ENCODE measurements at regions not wholly inside any gene's neighbourhood (a gene's known extent, or its start where the extent isn't known, plus 50 kb on each side); places are given as distances from the start of the nearest gene placed in this dataset.
"Not testable (repeated sequence)": the region's sequence is repeated elsewhere in the genome, so short reads cannot be mapped to it uniquely, and the experiment has no call there.

DNA sequence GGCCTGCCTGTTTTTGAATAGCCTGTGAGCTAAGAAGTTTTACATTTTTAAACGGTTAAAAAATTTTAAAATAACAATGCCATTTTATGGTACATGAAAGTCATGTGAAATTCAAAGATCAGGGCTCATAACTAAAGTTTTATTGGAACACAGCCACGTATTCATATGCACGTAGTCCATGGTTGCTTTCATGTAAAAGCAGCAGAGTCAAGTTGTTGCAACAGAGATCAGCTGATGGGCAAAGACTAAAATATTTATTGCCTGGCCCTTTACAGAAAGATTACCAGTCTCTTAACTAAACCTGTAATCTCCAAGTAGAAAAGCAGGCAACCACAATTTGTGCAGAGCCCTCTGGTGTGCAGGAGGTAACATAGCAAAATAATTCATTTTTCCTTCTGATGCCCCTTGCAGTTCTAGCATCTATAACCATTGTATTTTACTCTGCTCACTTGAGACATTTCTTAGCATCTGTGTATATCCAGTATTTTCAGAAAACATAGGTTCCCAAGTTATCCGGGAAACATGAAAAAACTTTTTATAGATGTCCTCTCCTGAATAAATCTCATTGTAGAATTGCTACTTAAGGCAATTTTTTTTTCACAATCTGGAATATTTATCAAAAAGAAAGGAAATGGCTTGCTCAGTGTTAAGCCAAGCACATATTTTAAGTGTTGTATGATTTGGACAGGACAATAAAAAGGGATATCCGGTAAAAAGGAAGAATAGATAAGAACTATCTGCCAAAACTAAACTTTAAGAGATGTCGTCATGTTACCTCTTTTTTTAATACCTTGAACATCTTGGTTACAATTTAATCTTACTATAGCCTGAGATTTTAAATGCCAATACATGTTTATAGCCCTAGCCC is 430.8 kb downstream of the PLPP3 start:
- no peak for DNase-seq (ENCODE audit: low read depth)

DNA sequence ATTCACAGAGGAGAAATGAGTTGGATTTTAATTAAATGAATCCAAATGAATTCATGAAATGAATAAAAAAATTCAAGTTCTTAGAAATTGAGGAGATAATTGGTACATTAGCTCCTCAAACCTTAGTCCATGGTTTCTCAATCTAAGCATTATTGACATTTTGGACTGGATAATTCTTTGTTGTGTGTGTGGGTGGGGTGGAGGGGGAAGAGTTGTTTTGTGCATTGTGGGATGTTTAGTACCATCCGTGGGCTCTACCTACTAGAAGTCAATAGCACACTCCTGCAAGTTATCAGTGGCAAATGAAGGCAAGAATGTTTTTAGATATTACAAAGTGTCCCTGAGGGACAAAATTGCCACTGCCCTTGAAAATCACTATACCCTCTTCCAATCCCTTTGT is 431.9 kb downstream of the PLPP3 start:
- no peak for DNase-seq (ENCODE audit: low read depth)

DNA sequence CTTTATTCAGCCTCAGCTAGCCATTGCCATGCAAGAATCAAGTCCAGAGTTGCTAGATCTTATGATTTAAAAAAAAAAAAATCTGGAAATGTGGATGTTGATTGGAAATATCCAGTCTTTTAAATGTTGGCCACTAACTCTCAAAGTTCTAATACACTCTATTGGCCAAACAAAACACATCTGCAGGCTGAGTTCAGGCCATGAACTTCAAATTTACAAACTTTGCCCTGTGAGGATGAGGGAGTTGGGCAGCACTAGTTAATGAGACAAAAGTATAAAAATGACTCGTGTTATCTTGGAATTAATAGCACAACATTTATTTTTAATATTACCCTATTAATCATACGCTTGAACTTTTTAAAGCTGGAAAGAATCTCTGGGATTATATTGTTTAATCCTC is 432.3 kb downstream of the PLPP3 start:
- no peak for DNase-seq (ENCODE audit: low read depth)

DNA sequence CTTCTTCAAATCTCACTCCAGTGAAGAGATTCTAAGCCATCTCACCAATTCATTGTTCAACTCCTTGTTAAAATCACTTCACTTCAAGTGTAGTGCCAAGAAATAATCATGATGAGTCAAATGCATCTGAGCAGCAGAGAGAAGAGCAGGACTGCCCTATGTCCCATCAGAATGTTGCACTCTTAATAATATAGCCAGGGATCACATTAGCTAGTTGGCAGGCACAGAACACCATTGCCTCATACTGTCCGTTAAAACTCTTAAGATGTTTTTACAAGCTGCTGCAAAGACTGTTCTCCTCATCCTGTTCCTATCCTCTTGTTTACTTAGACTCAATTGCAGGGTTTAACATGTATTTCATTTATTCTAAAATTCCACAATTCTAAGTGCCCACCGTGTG is 432.9 kb downstream of the PLPP3 start:
- no peak for DNase-seq (ENCODE audit: low read depth)

DNA sequence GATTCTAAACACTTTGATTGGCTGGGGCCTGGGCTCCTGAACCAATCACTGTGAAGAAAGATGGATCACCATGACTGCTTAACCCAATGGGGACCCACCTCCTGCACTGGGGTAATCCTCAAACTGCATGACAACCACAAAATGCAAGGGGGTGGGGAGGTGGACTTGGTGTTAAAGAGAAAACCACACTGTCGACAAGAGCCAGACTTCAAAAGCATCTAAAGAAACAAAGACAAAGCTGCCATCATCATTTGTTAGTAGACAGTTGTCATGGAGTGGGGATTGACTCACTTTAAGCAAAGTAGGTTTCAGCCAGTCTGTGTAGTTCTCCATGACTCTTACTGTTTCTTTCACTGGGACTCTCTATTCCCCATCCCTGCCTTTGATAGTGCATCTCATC is 433.8 kb downstream of the PLPP3 start:
- DNase-seq (ENCODE audit: low read depth) = no peak

DNA sequence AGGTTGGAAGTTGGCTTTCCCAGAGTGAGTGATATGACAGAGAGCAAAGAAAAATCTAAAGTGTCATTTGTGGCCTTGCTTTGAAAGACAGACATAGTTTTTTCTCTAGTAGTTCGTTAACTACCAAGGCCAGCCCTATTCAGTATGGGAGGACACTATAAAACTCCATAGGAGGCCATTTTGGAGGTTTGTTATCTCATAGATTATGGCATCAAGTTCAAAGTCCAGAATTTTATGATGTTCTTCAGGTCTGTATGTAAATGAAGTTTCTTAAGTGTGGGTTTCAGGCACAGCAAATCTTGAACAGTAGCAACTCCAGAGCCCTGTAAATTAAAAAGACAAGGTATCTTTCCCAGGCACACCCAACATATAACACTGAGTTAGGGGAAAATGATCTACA is 437.1 kb downstream of the PLPP3 start:
- DNase-seq (ENCODE audit: low read depth) = no peak

DNA sequence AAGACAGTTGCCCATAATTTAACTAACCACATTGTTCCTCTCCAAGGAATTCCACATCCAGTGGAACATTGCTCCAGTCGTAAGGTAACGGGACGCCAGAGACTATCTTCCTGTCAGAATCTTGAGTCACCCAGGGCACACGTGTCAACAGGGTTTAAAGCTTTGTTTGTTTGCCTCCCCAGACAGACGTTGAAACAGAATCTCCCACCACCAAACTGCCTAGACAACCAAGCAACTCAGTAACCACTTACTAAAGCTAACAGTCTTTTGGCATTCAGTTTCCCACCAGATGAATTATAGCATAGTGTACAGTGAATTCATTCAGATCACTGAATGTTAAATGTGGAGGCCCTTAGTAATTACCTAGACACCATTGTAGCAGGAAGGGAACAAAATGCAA is 439.5 kb downstream of the PLPP3 start:
- DNase-seq (ENCODE audit: low read depth) = no peak

DNA sequence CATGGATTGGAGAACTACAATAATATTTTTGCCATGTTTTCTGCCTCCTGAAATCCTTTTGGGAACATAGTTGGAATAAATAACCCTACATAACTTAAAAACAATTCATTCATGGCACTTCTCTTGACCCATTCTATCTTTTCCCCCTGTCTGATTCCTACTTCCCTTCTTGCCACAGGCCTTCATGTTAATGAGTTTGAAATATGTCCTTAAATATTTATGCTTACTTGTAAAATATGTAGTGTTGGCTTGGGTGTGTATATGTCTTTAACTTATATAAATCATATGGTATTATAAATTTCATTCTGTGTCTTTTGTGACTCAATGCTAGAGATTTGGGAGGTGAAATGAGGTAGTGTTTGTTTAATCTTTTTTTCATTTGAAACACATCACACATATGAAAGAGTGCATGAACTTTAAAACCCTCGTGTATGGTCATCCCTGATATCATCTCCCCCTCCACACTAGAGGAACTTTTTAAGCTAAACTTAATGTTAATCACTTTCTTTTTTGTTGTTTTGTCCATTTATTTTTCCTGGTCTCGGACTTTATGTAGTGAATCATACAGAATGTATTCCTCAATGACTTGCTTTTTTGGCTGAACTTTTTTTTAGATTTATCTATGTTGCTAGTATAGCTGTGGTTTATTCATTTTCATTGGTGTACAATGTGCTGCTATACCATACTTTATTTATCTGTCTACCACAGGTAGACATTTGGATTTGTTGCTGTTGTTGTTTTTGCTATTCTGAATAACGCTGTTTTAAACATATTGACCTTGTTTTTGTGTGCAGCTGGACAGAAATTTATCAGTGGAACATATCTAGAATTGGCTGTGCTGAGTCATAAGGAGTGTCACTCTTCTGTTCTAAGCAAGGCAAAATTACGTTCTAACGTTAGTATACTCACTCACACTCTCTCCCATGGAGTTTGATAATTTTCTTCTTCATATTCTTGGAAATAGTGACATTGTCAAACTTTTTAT is 441.6 kb downstream of the PLPP3 start:
- no peak for DNase-seq (ENCODE audit: low read depth)

DNA sequence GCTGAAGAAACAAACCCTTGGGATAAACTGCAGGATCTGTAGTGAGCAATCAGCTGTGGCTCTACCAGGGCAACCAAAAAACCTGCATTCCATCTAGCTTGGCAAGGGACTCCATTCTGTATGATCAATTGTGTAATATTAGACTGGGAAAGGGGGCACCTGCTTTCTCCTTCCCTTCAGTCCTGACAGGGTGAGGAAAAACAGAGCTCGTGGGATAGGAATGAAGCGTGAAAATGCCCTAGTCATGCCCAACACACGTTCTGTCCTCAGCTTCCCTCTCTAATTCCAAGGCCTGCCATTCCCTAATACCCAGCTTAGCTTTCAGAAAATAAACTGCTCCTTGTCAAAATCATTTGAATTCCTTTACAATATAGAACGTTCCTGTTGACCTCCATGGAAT is 442.3 kb downstream of the PLPP3 start:
- DNase-seq (ENCODE audit: low read depth) = no peak

DNA sequence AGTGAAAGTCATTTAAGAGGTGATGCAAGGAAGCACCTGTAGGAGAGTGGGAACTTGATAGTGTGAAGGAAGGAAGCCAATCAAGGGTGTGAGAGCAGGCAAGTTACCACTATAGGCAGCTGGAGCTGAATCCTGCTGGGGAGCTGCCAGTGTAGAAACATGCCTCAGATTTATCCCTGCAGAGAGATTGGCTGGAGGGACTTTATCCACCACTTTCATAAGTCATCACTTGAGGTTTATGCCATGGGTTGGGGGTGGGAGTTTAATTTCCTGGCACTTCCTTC is 443.6 kb downstream of the PLPP3 start:
- no peak for DNase-seq (ENCODE audit: low read depth)

DNA sequence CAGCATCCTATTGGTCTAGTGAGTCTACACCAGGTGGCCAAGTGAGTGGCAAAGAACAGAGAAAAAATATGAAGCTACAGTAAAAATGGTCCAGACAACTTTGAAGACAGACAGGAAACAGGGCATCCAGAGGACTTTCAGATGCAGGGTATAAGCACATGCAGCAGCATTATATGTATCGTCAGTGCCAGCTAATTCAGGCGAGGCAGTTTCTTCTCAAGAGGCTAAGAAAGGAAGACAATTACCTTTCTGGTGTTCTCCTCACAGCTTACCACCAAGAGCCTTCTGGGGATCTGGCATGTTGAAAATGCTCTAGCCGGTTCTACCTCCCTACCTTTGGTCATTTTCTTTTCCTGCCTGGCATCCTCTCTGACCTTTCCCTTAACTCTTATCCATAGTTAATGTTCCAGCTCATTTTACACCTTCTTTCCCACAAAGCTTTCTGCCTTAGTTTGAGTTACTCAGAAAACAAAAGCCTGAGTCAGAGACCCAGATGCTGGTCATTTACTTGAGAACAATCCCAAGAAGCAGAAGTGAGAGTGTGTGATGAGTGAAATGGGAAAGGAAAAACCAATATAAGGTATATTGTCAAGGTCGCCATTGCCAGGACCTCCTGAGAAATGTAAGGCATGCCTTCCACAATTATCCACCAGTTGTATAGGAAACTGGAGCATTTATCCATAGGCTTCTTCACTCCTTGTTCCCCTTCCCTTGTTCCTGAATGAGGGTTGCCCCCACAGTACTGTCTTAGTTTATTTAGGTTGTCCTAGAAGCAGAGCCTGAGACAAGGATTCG is 444.1 kb downstream of the PLPP3 start:
- no peak for DNase-seq (ENCODE audit: low read depth)

DNA sequence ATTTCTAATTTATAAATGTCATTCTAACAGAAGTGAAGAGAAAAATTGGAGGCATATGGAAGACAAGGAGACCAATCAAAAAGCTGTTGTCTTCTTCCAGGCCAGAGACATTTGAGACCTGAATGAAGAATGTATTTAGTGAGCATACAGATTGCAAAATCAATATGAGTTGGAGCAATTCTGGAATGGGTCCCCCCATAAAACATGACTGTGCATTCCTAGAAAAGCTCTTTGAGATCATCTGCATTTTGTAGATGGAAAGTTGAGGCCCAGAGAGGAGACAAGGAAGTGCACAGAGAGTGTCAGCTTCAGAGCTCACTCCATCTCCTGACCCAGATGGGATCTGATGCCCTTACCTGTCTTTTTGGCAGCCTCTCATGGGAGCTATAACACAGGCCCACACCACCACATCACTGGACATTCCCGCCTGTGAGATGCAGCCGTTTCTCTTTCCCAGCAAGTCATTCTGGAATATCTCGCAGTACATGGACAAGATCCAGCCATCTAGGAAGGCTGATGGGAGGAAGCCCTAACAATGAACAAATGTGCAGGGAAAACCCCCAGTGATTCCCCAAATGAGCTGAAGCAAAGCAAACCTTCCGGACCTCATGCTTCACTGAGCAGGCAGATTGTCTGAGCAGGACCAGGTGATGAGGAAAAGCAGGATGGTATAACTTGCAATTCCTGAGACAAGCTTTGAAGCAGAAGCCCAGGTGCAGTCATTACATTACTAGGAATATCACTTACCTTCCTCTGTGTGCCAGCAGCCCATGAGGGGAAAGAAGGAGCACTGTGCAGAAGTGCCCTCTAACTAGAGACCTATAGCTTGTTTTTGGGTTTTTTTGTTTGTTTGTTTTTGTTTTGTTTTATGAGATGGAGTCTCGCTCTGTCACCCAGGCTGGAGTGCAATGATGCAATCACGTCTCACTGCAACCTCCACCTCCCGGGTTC is 445.6 kb downstream of the PLPP3 start:
- no peak for DNase-seq (ENCODE audit: low read depth)

DNA sequence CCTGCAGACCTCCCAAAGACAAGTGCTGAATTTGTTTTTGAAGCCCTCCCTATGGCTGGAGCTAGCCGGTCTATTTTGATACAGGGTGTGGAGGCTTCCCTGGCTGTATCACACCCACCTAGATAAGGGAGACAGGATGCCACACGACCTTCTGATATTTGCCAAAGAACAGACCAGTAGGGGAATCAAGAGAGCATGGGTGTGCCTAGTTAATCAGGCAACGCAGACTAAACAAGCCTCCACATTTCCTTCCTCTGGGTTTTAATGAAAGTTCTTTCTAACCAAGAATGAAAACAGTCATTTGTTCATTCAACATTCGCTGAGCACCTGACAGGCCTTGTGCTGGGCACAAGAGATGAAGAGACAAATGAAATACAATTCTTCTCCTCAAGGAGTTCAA is 446.8 kb downstream of the PLPP3 start:
- DNase-seq (ENCODE audit: low read depth) = no peak

DNA sequence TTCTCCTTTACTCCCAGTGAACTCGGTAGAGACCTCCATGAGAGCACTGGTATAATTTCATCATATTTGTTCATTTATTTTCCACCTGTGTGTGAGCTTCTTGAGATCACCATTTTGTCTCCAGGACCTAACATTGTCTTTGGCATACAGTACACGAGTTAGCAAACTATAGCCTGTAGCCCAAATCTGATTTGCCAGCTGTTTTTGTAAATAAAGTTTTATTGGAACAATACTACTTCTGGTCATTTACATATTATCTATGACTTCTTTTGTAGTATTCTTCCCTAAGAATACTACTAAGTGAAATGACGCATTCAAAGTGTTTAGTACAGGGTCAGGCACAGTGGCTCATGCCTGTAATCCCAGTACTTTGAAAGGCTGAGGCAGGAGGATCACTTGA is 449.5 kb downstream of the PLPP3 start:
- no peak for DNase-seq (ENCODE audit: low read depth)

DNA sequence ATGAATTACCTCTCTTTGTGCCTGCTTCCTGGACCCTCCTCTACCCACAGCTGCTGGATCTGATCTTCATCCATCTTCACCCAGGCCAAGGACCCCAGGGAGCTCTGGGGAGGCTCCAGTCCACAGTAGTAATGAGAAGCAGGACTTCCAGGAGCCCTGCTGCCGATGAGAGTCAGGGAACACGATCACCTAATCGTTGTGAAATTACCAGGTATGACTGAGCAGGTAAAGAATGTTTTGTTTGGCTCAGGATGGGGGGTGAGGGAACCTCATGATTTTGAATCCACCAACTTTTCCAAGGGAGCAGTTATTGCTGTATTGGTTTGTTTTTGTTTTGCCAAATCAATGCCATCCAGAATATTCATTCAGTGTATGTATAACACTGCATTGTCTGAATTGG is 454.0 kb downstream of the PLPP3 start:
- no peak for DNase-seq (ENCODE audit: low read depth)

DNA sequence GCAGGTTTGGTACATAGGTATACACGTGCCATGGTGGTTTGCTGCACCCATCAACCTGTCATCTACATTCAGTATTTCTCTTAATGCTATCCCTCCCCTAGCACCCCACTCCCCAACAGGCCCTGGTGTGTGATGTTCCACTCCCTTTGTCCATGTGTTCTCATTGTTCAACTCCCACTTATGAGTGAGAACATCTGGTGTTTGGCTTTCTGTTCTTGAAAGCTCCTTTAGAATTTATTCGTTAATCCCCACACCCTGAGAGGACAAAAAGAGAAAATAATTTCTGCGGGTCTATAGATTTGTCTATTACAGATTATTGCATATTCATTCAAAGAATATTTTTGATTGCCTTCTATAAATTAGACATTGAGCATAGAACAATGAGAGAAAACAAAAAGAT is 455.5 kb downstream of the PLPP3 start:
- no peak for DNase-seq (ENCODE audit: low read depth)

DNA sequence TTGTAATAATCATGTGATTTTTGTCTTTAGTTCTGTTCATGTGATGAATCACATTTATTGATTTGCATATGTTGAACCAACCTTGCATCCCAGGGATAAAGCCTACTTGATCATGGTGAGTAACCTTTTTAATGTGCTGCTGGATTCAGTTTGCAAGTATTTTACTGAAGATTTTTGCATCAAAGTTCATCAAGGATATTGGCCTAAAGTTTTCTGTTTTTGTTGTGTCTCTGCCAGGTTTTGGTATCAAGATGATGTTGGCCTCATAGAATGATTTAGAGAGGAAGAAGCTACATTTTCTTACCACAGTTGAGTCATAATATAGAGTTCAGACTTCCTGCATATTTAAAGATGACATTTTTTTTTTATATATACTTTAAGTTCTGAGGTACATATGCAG is 455.9 kb downstream of the PLPP3 start:
- no peak for DNase-seq (ENCODE audit: low read depth)

DNA sequence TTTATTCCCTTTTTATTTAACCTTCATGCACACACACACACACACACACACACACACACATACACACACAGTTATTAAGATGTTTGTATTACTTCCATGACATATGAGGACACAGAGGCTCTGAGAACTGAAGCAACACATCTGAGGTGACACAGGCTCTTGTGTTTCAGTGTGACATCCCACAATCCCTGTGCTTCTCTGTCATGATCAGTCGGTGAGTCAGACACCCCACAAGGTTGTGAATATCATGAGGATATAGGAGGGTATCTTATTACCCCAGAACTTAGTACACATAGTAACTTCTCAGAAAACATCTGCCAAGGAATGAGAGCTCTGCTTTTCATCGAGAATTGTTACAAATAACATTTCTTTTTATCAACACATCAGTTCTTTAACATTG is 459.3 kb downstream of the PLPP3 start:
- DNase-seq (ENCODE audit: low read depth) = no peak

DNA sequence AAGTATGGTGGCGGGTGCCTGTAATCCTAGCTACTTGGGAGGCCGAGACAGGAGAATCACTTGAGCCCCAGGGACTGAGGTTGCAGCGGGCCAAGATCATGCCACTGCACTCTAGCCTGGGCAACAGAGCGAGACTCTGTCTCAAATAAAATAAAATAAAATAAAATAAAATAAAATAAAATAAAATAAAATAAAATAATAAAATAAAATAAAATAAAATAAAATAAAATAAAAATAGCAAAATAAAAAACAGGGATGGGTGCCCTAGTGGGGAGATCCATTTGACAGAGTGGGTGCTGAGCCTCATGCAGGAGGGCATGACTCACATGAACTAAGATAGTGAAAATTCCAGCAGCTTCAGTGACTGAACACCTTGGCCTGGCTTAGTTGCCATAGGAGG is 460.7 kb downstream of the PLPP3 start:
- DNase-seq (ENCODE audit: low read depth) = not testable (repeated sequence)

DNA sequence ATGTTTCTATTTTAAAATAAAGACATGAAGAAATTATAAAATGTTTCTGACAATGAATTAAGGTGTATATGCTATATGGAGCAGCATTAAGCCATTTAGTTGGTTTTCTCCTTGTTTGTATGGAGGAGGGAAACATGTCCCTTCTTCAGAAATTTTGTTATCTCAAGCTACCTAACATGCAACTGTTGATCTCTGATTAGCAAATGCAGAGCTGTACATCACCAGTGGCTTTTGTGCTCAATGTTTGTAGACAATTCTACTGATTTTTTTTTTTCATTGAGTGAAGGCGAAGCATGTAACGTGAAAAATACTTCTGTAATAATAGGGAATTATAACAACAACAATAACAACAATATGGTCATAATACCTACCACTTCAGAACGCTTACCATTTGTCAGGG is 463.7 kb downstream of the PLPP3 start:
- no peak for DNase-seq (ENCODE audit: low read depth)

DNA sequence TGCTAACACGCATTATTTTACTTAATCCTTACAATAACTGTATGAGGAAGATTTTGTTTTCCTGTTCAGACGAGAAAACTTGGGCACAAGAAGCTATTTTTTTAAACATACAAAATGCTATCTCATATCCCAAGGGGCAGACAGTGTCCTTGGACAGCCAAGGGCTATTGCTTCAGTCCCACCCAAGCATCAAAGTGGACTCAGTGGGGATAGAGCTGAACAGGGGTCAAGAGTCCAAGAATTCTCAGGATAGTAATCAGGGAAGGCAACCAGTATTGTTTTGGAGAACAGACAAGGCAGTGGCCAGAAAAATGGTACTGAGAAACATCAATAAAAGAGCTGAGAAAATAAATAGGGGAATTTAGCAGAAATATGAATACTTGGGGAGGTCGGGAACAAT is 465.7 kb downstream of the PLPP3 start:
- no peak for DNase-seq (ENCODE audit: low read depth)

DNA sequence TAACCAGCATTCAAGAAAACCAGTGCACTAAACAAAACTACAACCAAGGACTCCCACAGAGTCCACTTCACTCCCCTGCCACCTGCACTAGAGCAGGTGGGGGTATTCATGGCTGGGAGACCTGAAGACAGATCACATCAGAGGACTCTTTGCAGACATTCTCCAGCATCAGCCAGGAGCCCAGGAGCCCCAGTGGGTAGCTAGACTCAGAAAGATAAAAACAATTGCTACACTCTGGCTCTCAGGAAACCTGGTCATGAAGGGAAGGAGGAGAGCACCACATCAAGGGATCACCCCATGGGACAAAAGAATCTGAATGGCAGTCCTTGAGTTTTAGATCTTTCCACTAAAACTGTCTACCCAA is 472.1 kb downstream of the PLPP3 start:
- no peak for DNase-seq (ENCODE audit: low read depth)
